Stimulated activated CD4-positive, alpha-beta T cell treated with anti-CD3 and anti-CD28 coated beads, Interleukin-4, amount 100 ng/mL, for 24 hours (primary cell): ENCODE measurements at regions not wholly inside any gene's neighbourhood (a gene's known extent, or its start where the extent isn't known, plus 50 kb on each side); places are given as distances from the start of the nearest gene placed in this dataset.

ENCODE experiments used
- DNase-seq: peaks from one replicate; pipeline ENCODE4 v3.0.0-alpha.2; 2020

- DNase-seq: no peak
These were observed 430.5 kb upstream of the KLF6 start for GRCh38 chr10:4215485-4215884.

- no peak for DNase-seq
These were observed 429.9 kb upstream of the KLF6 start for GRCh38 chr10:4214908-4215307.

GRCh38 chr10:4213441-4213840, 428.4 kb upstream of the KLF6 start:
- DNase-seq: no peak

- DNase-seq: no peak
These were observed 427.2 kb upstream of the KLF6 start for GRCh38 chr10:4212111-4212630.

GRCh38 chr10:4208499-4208898, 423.5 kb upstream of the KLF6 start:
- DNase-seq: no peak

- DNase-seq: no peak
These were observed 420.1 kb upstream of the KLF6 start for GRCh38 chr10:4205113-4205512.

GRCh38 chr10:4202938-4203337, 417.9 kb upstream of the KLF6 start:
- DNase-seq: no peak

- DNase-seq: no peak
These were observed 417.1 kb upstream of the KLF6 start for GRCh38 chr10:4201866-4202825.

GRCh38 chr10:4199196-4199595, 414.2 kb upstream of the KLF6 start:
- DNase-seq: no peak

- DNase-seq: no peak
These were observed 413.2 kb upstream of the KLF6 start for GRCh38 chr10:4198216-4198615.

- DNase-seq: no peak
These were observed 412.7 kb upstream of the KLF6 start for GRCh38 chr10:4197676-4198075.

- DNase-seq: no peak
These were observed 411.9 kb upstream of the KLF6 start for GRCh38 chr10:4196771-4197390.

- no peak for DNase-seq
These were observed 411.2 kb upstream of the KLF6 start for GRCh38 chr10:4196183-4196582.

GRCh38 chr10:4195213-4195612, 410.2 kb upstream of the KLF6 start:
- no peak for DNase-seq

- DNase-seq: no peak
These were observed 409.2 kb upstream of the KLF6 start for GRCh38 chr10:4194231-4194630.

- DNase-seq: no peak
These were observed 406.9 kb upstream of the KLF6 start for GRCh38 chr10:4191894-4192293.

- DNase-seq: no peak
These were observed 406.3 kb upstream of the KLF6 start for GRCh38 chr10:4191354-4191753.

- DNase-seq: no peak
These were observed 405.9 kb upstream of the KLF6 start for GRCh38 chr10:4190876-4191275.

GRCh38 chr10:4189281-4189680, 404.3 kb upstream of the KLF6 start:
- DNase-seq: no peak

- DNase-seq: no peak
These were observed 403.4 kb upstream of the KLF6 start for GRCh38 chr10:4188406-4188805.

- DNase-seq: no peak
These were observed 402.0 kb upstream of the KLF6 start for GRCh38 chr10:4186849-4187540.

- DNase-seq: no peak
These were observed 398.8 kb upstream of the KLF6 start for GRCh38 chr10:4183761-4184261.

- DNase-seq: no peak
These were observed 396.6 kb upstream of the KLF6 start for GRCh38 chr10:4181621-4182049.
